Left lung (tissue), 4 donors: ENCODE measurements at regions not wholly inside any gene's neighbourhood (a gene's known extent, or its start where the extent isn't known, plus 50 kb on each side); places are given as distances from the start of the nearest gene placed in this dataset.

Experiments
- ATAC-seq: fragments of 200-7000 bp; cut with Tn5 transposase; one replicate; pipeline ENCODE4 v1.9.1; 2020; ENCODE audit warnings: moderate library complexity
- DNase-seq, 4 donors: peaks; one replicate each; pipeline ENCODE4 v3.0.0-alpha.2; 2013 to 2020
- H3K27ac ChIP-seq, 2 donors: fragments of 200-600 bp; sonication (generic) in 1 of 2; one replicate each; pipeline versions ENCODE4 v1.5.0 to v1.8.0; 2020 to 2021
- H3K27me3 ChIP-seq, 2 donors: fragments of 200-600 bp; sonication (generic) in 1 of 2; one replicate each; pipeline versions ENCODE4 v1.5.0 to v1.8.0; 2020 to 2021
- H3K36me3 ChIP-seq, 2 donors: fragments of 200-600 bp; sonication (generic) in 1 of 2; one replicate each; pipeline versions ENCODE4 v1.5.0 to v1.8.0; 2020 to 2021
- H3K4me1 ChIP-seq, 2 donors: fragments of 200-600 bp; one replicate each; pipeline ENCODE4 v1.8.0; 2021
- H3K4me3 ChIP-seq, 2 donors: fragments of 200-600 bp; sonication (generic) in 1 of 2; one replicate each; pipeline versions ENCODE4 v1.5.0 to v1.8.0; 2020 to 2021; ENCODE audit warnings: mild to moderate bottlenecking in 1 of 2
- H3K9me3 ChIP-seq, 2 donors: fragments of 200-600 bp; sonication (generic) in 1 of 2; one replicate each; pipeline versions ENCODE4 v1.5.0 to v1.8.0; 2020 to 2021
- intact Hi-C, 2 donors: fragments of 100-400 bp; cut with DNase I; formaldehyde crosslinking; loops; one replicate each; pipeline versions ENCODE4 v1.11.2 to v1.14.2; 2022
- TF ChIP-seq, protein P1 (sequence below), 2 donors: fragments of 200-600 bp; sonication (generic) in 1 of 2; IDR thresholded peaks; one replicate each; pipeline versions ENCODE4 v1.5.0 to v1.8.0; 2021; ENCODE audit warnings: antibody characterized with exemption in 2 of 2
- donor health status: DM: no; HTN: yes; CAD: no.
- donor health status: DM: no; HTN: no; CAD: no.

DNA sequence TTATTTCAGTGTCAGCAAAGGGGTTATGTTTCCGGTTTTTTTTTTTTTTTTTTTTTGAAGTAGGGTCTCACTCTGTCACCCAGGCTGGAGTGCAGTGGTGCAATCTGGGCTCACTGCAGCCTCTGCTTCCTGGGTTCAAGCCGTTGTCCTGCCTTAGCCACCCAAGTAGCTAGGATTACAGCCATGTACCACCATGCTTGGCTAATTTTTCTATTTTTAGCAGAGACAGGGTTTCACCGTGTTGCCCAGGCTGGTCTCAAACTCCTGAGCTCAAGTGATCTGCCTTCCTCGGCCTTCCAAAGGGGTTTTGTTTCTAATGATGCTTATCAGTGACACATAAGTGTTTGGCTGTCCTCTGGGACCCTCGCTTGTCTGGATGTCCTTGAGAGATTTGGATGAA, 235.7 kb upstream of the C2CD4B start:
- ATAC-seq, result no peak
- no peaks in the 10 kb centered on the region for H3K4me1 ChIP-seq
- no peak for DNase-seq
- TF ChIP-seq, protein P1, sequence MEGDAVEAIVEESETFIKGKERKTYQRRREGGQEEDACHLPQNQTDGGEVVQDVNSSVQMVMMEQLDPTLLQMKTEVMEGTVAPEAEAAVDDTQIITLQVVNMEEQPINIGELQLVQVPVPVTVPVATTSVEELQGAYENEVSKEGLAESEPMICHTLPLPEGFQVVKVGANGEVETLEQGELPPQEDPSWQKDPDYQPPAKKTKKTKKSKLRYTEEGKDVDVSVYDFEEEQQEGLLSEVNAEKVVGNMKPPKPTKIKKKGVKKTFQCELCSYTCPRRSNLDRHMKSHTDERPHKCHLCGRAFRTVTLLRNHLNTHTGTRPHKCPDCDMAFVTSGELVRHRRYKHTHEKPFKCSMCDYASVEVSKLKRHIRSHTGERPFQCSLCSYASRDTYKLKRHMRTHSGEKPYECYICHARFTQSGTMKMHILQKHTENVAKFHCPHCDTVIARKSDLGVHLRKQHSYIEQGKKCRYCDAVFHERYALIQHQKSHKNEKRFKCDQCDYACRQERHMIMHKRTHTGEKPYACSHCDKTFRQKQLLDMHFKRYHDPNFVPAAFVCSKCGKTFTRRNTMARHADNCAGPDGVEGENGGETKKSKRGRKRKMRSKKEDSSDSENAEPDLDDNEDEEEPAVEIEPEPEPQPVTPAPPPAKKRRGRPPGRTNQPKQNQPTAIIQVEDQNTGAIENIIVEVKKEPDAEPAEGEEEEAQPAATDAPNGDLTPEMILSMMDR (IDR thresholded peaks at IDR 0.05), result no peak
- intact Hi-C loops, result no loop called here
- H3K4me3 ChIP-seq, result no peak overlapping the region
- H3K9me3 ChIP-seq, result peaks cover 0 to 4% of the 10 kb centered on the region in 2 donors
- H3K27ac ChIP-seq, result no peak overlapping the region
- H3K36me3 ChIP-seq, result no peaks in the 10 kb centered on the region
- no peaks in the 10 kb centered on the region for H3K27me3 ChIP-seq

DNA sequence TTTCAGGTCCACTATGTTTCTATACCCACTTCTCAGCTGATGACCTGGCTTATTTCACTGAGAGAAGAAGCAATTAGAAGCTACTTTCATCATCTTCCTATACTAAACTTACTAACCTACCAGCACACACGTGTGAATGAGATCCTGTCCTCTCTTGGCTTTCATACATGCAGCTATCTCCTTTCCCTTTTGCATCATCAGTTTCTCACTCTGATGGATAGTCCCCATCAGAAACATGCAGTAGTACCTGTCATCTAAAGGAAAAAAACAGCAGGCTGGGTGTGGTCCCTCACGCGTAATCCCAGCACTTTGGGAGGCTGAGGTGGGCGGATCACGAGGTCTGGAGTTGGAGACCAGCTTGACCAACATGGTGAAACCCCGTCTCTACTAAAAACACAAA, 237.6 kb upstream of the C2CD4B start:
- no peak for DNase-seq
- intact Hi-C loops, result no loop called here

DNA sequence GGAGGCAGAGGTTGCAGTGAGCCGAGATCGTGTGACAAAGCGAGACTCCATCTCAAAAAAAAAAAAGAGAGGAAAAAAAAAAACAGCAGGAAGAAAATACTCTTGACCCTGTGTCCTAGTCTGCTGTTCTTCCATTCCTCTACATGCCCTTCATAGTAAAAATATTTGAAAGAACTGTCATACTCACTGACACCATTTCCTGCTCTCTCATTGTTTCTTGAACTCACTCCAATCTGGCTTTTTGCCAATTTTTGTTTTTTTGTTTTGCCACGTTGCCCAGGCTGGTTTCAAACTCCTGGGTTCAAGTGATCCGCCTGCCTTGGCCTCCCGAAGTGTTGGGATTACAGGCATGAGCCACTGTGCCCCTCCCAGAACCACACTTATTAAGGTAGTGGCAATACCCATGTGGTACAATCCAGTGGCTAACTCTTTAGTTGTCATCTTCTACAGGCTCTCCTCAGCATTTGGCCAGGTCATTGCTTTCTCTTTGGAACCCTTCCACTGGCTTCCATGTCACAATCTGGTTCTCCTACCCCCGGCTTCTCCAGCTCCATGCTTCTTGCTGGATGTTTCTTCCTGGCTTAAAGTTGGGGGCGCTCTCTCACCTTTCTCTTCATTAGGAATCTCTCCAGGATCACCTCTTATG, 238.2 kb upstream of the C2CD4B start:
- no peak for DNase-seq

More for the DNA sequence above, 237.6 kb upstream of the C2CD4B start:
- no peak for ATAC-seq
- Histone ChIP-seq H3K36me3 (no peaks in the 10 kb centered on the region), H3K27ac (no peak overlapping the region), H3K4me1 (no peaks in the 10 kb centered on the region), H3K9me3 (peaks cover 0 to 4% of the 10 kb centered on the region in 2 donors), H3K4me3 (no peak overlapping the region), H3K27me3 (no peaks in the 10 kb centered on the region)
- TF ChIP-seq, protein P1 (IDR thresholded peaks at IDR 0.05), result no peak

DNA sequence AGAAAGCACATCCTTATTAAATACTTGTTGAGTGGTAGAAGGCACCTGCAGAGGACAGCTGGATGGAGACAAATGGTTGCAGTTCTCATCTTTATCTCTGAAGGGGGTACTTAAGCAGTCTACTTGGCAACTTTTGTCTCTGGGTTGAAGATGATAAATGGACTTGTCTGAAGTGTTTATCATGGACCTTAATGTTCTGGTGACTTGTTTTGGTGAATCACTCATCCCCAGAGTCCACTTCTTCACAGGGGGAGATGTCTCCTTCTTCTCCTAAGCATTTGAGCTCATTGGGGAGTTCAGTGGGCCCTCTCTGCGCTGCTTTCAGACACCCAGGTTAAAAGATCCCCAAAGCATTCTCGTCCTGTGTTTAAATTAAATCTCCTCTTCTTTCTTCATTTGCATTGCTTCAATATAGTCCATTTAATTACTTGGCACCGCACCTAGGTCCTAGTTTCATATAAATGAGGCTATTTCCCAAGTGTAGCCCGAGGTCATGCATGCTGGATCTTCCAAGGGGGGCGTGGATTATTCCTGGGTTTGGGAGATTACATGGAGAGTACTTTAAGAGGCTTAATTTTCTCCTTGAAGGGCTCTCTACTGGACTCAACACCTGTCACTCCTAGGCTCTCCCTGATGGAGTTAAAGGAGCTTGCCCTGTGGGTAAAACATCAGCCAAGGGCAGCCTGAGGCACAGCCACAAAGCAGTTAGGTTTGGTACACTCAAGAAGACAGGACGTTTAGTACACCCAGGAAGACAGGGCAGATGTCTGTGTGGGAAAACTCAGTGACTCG, 239.3 kb upstream of the C2CD4B start:
- ATAC-seq, result no peak

More for the DNA sequence above, 238.2 kb upstream of the C2CD4B start:
- no peak for ATAC-seq
- no peaks in the 10 kb centered on the region for H3K36me3 ChIP-seq
- H3K27ac ChIP-seq, result no peak overlapping the region
- H3K4me3 ChIP-seq, result no peak overlapping the region
- no peaks in the 10 kb centered on the region for H3K27me3 ChIP-seq
- TF ChIP-seq, protein P1 (IDR thresholded peaks at IDR 0.05), result no peak
- no peaks in the 10 kb centered on the region for H3K4me1 ChIP-seq
- H3K9me3 ChIP-seq, result peaks cover 0 to 4% of the 10 kb centered on the region in 2 donors
- intact Hi-C loops, result no loop called here

More for the DNA sequence above, 239.3 kb upstream of the C2CD4B start:
- Histone ChIP-seq H3K9me3 (peaks cover 0 to 4% of the 10 kb centered on the region in 2 donors), H3K4me1 (no peaks in the 10 kb centered on the region), H3K4me3 (no peak overlapping the region), H3K27ac (no peak overlapping the region), H3K27me3 (no peaks in the 10 kb centered on the region), H3K36me3 (no peaks in the 10 kb centered on the region)
- intact Hi-C loops, result no loop called here
- DNase-seq, result no peak
- TF ChIP-seq, protein P1 (IDR thresholded peaks at IDR 0.05), result no peak
